ENCODE measurements at regions not wholly inside any gene's neighbourhood (a gene's known extent, or its start where the extent isn't known, plus 50 kb on each side); places are given as distances from the start of the nearest gene placed in this dataset.

GRCh38 chr5:153895266-153895665 is 143.4 kb downstream of the FAM114A2 start:
- no peak for DNase-seq (ENCODE audit: low read depth)
- ChIA-PET POLR2A (no interaction called here), CTCF (interaction anchor here (1.3 kb wide), 2 partner anchors 10 to 70 kb away, joined by 4 to 7 read pairs; no protein-coding TSS in a partner anchor)
- no peak overlapping the region for H3K4me3 ChIP-seq (ENCODE audit: low read depth, low read length)
- TF ChIP-seq, protein P1, sequence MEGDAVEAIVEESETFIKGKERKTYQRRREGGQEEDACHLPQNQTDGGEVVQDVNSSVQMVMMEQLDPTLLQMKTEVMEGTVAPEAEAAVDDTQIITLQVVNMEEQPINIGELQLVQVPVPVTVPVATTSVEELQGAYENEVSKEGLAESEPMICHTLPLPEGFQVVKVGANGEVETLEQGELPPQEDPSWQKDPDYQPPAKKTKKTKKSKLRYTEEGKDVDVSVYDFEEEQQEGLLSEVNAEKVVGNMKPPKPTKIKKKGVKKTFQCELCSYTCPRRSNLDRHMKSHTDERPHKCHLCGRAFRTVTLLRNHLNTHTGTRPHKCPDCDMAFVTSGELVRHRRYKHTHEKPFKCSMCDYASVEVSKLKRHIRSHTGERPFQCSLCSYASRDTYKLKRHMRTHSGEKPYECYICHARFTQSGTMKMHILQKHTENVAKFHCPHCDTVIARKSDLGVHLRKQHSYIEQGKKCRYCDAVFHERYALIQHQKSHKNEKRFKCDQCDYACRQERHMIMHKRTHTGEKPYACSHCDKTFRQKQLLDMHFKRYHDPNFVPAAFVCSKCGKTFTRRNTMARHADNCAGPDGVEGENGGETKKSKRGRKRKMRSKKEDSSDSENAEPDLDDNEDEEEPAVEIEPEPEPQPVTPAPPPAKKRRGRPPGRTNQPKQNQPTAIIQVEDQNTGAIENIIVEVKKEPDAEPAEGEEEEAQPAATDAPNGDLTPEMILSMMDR (IDR thresholded peaks at IDR 0.05; ENCODE audit: insufficient read depth, low read depth, low read length) = no peak
- H3K36me3 ChIP-seq (ENCODE audit: control insufficient read depth, insufficient read depth, low read length) = no peaks in the 10 kb centered on the region
- no peaks in the 10 kb centered on the region for H3K27me3 ChIP-seq (ENCODE audit: control insufficient read depth, insufficient read depth, low read length)

GRCh38 chr5:153893817-153894216 is 144.9 kb downstream of the FAM114A2 start:
- CTCF ChIA-PET = no interaction called here
- H3K36me3 ChIP-seq (ENCODE audit: control insufficient read depth, insufficient read depth, low read length) = no peaks in the 10 kb centered on the region
- TF ChIP-seq, protein P1 (IDR thresholded peaks at IDR 0.05; ENCODE audit: insufficient read depth, low read depth, low read length) = no peak
- no peak overlapping the region for H3K4me3 ChIP-seq (ENCODE audit: low read depth, low read length)
- no peaks in the 10 kb centered on the region for H3K27me3 ChIP-seq (ENCODE audit: control insufficient read depth, insufficient read depth, low read length)
- DNase-seq (ENCODE audit: low read depth) = no peak
- POLR2A ChIA-PET = interaction anchor here (0.6 to 0.7 kb wide), 2 partner anchors 210 to 402 kb away, joined by 3 to 4 read pairs; no protein-coding TSS in a partner anchor

- TF ChIP-seq, protein P1 (IDR thresholded peaks at IDR 0.05; ENCODE audit: insufficient read depth, low read depth, low read length) = no peak
- CTCF ChIA-PET = no interaction called here
- POLR2A ChIA-PET = no interaction called here
- H3K4me3 ChIP-seq (ENCODE audit: low read depth, low read length) = no peak overlapping the region
- no peaks in the 10 kb centered on the region for H3K27me3 ChIP-seq (ENCODE audit: control insufficient read depth, insufficient read depth, low read length)
- H3K36me3 ChIP-seq (ENCODE audit: control insufficient read depth, insufficient read depth, low read length) = no peaks in the 10 kb centered on the region
- DNase-seq (ENCODE audit: low read depth) = no peak
Measured at GRCh38 chr5:153891394-153891793, 147.3 kb downstream of the FAM114A2 start.

DNA sequence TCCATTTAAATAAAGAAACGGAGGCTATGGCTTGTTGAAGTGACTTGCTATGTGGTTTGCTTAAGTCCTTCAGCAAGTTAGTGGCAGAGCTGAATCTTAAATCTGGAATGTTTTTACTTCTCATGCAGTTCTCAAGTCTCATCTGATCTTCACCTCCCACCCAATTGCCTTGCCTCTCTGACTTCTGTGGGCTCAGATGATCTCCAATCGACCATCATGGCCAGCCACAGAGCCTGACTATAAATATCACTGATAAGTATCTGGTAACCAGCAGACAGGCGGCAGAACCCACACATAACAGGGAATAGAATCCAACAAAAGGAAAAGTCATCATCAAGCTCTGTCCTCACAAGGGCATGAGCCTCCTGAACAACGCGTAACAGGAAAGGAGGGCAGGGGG is 149.9 kb downstream of the FAM114A2 start:
- POLR2A ChIA-PET = no interaction called here
- CTCF ChIA-PET = interaction anchor here (2.1 kb wide), 1 partner anchor 9 kb away, joined by 7 read pairs; no protein-coding TSS in a partner anchor
- no peak for DNase-seq (ENCODE audit: low read depth)
- Histone ChIP-seq H3K4me3 (ENCODE audit: low read depth, low read length) (no peak overlapping the region), H3K27me3 (ENCODE audit: control insufficient read depth, insufficient read depth, low read length) (no peaks in the 10 kb centered on the region), H3K36me3 (ENCODE audit: control insufficient read depth, insufficient read depth, low read length) (no peaks in the 10 kb centered on the region)
- TF ChIP-seq, protein P1 (IDR thresholded peaks at IDR 0.05; ENCODE audit: insufficient read depth, low read depth, low read length) = no peak

DNA sequence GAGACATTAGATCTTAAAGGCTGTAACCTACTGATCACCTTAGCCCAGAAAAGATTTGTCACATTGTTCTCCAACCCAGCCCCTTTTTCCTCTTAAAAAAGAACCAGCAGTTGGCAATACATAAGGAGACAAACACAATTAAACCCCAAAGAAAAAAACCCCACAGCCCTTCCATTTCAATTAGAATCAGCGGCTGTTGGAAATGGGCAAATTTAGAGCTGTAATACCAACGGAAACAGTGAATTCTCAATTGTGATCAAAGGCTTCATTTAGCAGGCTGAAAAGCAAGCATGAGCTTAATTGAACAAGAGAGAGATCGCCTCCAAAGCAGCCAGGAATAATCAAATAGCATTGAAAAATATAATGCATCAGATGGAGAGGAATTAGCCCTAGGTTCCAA is 153.6 kb downstream of the FAM114A2 start:
- H3K36me3 ChIP-seq (ENCODE audit: control insufficient read depth, insufficient read depth, low read length) = no peaks in the 10 kb centered on the region
- TF ChIP-seq, protein P1 (IDR thresholded peaks at IDR 0.05; ENCODE audit: insufficient read depth, low read depth, low read length) = no peak
- POLR2A ChIA-PET = no interaction called here

More for the DNA sequence above, 153.6 kb downstream of the FAM114A2 start:
- Histone ChIP-seq H3K27me3 (ENCODE audit: control insufficient read depth, insufficient read depth, low read length) (no peaks in the 10 kb centered on the region), H3K4me3 (ENCODE audit: low read depth, low read length) (no peak overlapping the region)
- CTCF ChIA-PET = interaction anchor here (0.7 to 2.0 kb wide), 2 partner anchors 10 to 409 kb away, joined by 3 to 7 read pairs; no protein-coding TSS in a partner anchor
- no peak for DNase-seq (ENCODE audit: low read depth)
